RWPE1 (cell line): ENCODE measurements at regions not wholly inside any gene's neighbourhood (a gene's known extent, or its start where the extent isn't known, plus 50 kb on each side); places are given as distances from the start of the nearest gene placed in this dataset.
A peak's percentile ranks its signal among the peaks of the same experiment; 100 is the strongest.
"Not testable (repeated sequence)": the region's sequence is repeated elsewhere in the genome, so short reads cannot be mapped to it uniquely, and the experiment has no call there.

Source experiments
- CTCF ChIA-PET: fragments of 350-600 bp; sonication (Branson Sonifier 250); formaldehyde crosslinking; extraction: SDS; loops from one replicate; lab custom pipeline; 2021; lab: Yijun Ruan, JAX
- POLR2A ChIA-PET: fragments of 400-600 bp; formaldehyde crosslinking; extraction: SDS; loops from one replicate; lab custom pipeline; 2020; ENCODE audit warnings: antibody characterized with exemption; ENCODE audit not compliant: low non-redundant PET; lab: Yijun Ruan, JAX
- DNase-seq: peaks from one replicate; pipeline ENCODE4 v3.0.0; 2012; ENCODE audit warnings: low spot score
- H3K27ac ChIP-seq: fragments of 450-650 bp; 2 replicates; pipeline ENCODE4 v1.5.1; 2017
- TF ChIP-seq, protein P1 (sequence below): fragments of 450-650 bp; conservative IDR thresholded peaks from 2 replicates; pipeline ENCODE4 v1.5.1; 2017; ENCODE audit warnings: low read depth, mild to moderate bottlenecking

DNA sequence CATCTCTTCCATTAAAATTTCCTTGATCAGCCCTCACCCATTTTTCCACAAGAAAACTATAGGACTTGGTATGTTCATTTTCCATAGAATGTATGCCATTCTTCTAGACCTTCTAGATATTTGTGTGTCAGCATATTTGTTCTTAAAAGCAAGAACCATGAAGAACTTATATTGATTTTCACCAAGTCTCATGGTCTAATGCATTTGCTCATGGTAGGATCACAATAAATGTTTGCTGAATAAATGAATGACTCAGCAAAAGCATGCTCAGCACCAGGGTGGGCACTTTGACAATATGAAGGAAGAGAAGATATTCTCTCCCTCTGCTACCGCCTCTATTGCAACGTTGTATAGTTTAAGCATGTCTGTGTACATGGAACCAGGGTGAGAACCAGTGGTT lies 805.5 kb upstream of the SLC35B3 start:
- TF ChIP-seq, protein P1, sequence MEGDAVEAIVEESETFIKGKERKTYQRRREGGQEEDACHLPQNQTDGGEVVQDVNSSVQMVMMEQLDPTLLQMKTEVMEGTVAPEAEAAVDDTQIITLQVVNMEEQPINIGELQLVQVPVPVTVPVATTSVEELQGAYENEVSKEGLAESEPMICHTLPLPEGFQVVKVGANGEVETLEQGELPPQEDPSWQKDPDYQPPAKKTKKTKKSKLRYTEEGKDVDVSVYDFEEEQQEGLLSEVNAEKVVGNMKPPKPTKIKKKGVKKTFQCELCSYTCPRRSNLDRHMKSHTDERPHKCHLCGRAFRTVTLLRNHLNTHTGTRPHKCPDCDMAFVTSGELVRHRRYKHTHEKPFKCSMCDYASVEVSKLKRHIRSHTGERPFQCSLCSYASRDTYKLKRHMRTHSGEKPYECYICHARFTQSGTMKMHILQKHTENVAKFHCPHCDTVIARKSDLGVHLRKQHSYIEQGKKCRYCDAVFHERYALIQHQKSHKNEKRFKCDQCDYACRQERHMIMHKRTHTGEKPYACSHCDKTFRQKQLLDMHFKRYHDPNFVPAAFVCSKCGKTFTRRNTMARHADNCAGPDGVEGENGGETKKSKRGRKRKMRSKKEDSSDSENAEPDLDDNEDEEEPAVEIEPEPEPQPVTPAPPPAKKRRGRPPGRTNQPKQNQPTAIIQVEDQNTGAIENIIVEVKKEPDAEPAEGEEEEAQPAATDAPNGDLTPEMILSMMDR = no peak
- DNase-seq = no peak
- ChIA-PET CTCF (no interaction called here), POLR2A (no interaction called here)
- no peak overlapping the region for H3K27ac ChIP-seq

DNA sequence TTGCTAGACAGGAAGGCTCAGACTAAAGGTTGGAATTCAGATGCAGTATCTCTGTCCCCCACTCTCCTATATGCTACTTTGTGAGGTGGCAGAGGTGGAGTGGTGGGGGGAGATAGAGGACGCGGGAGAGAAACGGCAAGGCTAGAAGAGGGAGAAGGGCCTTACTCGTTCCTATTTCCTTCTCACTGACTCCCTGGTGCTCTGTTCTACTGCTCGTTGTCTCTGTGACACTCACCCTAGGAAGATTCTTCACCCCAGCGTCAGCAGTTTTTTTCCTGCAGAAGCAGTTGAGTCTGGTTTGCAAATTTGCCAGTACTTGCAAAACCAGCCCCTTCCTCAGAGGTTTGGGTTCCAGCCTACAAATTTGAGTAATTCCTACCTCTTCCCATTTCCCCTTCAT lies 801.1 kb upstream of the SLC35B3 start:
- ChIA-PET POLR2A (no interaction called here), CTCF (interaction anchor here (0.5 kb wide), 1 partner anchor 88 kb away, joined by 3 read pairs; no protein-coding TSS in a partner anchor)
- H3K27ac ChIP-seq = no peak overlapping the region
- TF ChIP-seq, protein P1 = no peak
- DNase-seq = no peak

GRCh38 chr6:9233686-9234085 lies 798.3 kb upstream of the SLC35B3 start:
- POLR2A ChIA-PET = no interaction called here
- TF ChIP-seq, protein P1 = no peak
- no peak for DNase-seq
- no peak overlapping the region for H3K27ac ChIP-seq
- CTCF ChIA-PET = no interaction called here

DNA sequence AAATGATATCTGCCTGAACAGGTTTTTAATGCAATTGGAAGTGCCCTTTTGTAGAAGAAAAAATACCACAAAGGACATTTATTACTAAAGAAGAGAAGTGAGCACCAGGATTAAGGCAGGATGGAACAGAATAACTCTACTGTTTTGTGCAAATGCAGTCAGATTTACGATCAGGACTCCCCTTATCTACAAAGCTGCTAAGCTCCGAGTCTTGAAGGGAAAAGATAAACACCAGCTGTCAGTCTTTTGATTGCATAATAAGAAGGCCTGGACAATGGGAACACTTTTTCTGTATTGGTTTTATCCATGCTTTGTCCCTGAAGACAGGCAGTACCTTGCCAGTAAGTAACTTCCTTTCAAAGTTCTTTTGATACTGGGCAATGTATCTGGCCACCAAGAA lies 797.9 kb upstream of the SLC35B3 start:
- ChIA-PET CTCF (no interaction called here), POLR2A (no interaction called here)
- no peak for DNase-seq
- TF ChIP-seq, protein P1 = no peak
- no peak overlapping the region for H3K27ac ChIP-seq

DNA sequence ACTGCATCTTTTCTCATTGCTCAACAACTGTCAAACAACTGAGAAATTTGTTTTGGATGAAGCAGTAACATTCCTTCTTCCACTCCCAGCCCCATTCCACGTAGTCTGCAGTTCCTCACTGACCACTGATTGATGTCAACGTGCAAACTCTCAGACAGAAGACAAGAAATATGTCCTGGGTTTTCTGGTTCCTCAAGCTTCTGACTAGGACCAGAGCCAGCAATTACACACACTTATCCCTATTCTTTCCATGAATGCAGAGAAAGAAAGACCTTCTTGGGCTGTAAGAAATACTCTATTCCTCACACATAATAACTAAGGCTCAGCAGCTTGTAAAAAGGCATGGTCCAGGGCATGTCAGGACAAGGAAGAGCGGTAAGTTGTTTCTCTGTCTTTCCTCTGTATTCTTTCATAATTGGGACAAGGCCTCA lies 790.1 kb upstream of the SLC35B3 start:
- ChIA-PET CTCF (no interaction called here), POLR2A (no interaction called here)
- DNase-seq = peak; percentile 4
- TF ChIP-seq, protein P1 = no peak
- H3K27ac ChIP-seq = no peak overlapping the region

DNA sequence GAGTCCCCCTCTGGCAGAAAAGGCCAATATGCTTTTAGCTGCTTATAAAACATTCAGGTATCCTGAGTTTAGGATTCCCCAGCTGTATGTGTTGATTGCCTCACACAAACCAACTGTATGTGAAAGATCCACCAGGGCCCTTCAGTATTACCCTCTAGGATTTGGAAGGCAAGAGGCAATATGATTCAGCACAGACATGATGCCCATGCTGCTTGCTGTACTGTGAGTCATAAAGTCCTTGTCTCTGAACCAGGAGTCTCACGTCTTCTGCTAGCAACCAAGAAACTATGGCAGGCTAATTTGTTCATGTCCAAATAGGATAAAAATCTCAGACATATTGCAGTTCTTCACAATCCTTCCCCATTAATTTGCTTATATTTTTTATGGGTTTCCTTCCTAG lies 789.2 kb upstream of the SLC35B3 start:
- CTCF ChIA-PET = interaction anchor here (0.6 kb wide), 1 partner anchor 117 kb away, joined by 5 read pairs; no protein-coding TSS in a partner anchor
- no peak overlapping the region for H3K27ac ChIP-seq
- TF ChIP-seq, protein P1 = no peak
- DNase-seq = no peak
- POLR2A ChIA-PET = no interaction called here

GRCh38 chr6:9213717-9214116 lies 778.4 kb upstream of the SLC35B3 start:
- POLR2A ChIA-PET, DNase-seq, CTCF ChIA-PET, H3K27ac ChIP-seq: not testable (repeated sequence)
